ELR (cell line): ENCODE measurements at regions not wholly inside any gene's neighbourhood (a gene's known extent, or its start where the extent isn't known, plus 50 kb on each side); places are given as distances from the start of the nearest gene placed in this dataset.
"Not testable (repeated sequence)": the region's sequence is repeated elsewhere in the genome, so short reads cannot be mapped to it uniquely, and the experiment has no call there.

Experiments used
- DNase-seq: peaks from one replicate; pipeline ENCODE4 v3.0.0-alpha.2; 2015; ENCODE audit warnings: low read depth

DNA sequence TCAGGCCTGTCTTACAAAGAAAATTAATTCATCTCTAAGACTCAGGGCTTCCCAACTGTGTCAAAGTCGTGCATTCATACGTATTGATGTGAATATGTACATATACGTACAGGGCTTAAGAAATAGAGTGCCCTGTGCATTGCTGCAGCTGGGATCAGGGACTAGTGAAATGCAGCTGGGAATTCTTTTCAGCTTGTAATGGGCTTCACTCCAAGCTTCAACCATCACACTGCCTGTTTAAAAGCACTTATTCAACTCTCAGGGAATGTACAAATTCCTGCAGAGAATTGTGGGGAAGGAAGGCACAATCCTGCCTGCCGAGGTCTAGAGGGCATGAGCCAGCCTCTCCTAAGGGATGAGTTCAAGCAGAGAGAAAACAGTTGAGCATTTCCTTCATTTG lies 59.6 kb upstream of the MAN2A1 start:
- no peak for DNase-seq

- no peak for DNase-seq
Observed at GRCh38 chr5:109628591-109628990, 61.1 kb upstream of the MAN2A1 start.

DNA sequence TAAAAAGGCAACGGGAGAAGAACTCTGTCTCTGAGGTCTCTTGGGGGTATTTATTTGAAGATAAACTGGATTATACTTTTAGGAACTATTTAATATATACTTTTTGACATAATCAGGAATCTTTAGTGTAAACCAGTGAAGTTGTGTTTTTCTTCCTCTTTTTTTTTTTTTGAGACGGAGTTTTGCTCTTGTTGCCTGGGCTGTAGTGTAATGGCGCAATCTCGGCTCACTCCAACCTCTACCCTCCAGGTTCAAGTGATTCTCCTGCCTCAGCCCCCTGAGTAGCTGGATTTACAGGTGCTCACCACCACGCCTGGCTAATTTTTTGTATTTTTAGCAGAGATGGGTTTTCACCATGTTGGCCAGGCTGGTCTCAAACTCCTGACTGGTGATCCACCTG lies 68.5 kb upstream of the MAN2A1 start:
- DNase-seq = not testable (repeated sequence)

DNA sequence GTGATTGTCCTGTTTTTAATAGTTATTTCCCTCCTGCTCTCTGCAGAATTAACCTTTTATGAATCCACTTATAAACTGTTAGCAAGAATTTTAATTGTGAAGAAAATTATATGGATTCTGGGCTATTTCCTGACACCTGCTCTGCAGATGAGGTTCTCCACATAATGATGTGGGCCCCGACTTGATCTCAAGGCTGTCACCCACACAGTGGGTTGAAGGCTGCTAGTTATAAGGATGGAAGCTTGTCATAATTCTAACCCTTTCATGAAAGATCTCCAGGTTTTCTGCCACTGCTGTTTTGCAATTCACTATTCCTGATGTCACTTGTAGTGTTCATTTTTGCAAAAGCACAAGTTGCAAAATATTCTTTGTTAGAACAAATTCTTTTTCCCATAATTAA lies 69.1 kb upstream of the MAN2A1 start:
- DNase-seq = no peak

- DNase-seq = no peak
Observed at GRCh38 chr5:109619606-109620005, 70.1 kb upstream of the MAN2A1 start.

- no peak for DNase-seq
Observed at GRCh38 chr5:109619021-109619460, 70.7 kb upstream of the MAN2A1 start.

DNA sequence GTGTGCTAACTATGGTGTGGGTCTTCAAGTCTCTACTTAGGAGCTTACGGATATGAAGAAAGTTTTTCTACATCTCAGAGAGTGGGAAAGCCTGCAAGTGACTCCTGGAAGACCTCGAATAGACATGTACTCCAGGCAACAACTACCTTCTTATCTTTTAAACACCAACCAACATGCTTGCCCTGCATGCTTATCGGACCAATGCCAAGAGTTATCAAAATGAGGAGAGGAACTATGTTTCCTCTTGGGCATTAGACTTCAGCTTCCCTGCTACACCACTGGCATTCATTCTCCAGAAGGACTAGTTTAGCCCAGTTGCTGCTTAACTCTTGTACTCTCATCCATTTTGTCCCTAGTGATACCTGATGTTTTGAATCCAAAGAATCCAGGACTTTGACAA lies 74.7 kb upstream of the MAN2A1 start:
- no peak for DNase-seq

DNA sequence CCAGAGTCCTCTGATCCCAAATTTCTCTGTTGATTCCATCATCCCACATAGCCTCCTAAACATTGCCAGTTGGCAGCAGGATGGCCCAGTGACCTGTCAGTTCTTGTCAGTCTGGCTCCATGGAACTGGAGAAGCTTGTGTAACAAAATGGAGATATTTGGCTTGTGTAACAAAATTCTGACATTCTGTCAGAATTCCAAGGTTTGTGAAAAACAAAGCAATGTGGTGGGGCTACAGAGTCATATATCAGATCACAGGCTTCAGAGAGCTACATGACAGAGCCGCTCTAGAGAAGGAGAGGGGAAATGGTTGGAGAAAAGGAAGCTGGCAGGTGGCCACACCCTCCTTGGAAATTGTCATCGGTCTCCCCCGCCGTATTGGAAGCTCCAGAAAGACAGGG lies 75.4 kb upstream of the MAN2A1 start:
- no peak for DNase-seq

- no peak for DNase-seq
Observed at GRCh38 chr5:109612278-109612905, 77.3 kb upstream of the MAN2A1 start.

GRCh38 chr5:109611505-109611904 lies 78.2 kb upstream of the MAN2A1 start:
- DNase-seq = no peak

- no peak for DNase-seq
Observed at GRCh38 chr5:109611061-109611460, 78.7 kb upstream of the MAN2A1 start.

- no peak for DNase-seq
Observed at GRCh38 chr5:109610581-109610980, 79.1 kb upstream of the MAN2A1 start.

- no peak for DNase-seq
Observed at GRCh38 chr5:109605207-109605730, 84.5 kb upstream of the MAN2A1 start.

GRCh38 chr5:109604758-109605157 lies 85.0 kb upstream of the MAN2A1 start:
- DNase-seq = no peak

GRCh38 chr5:109601736-109602135 lies 88.0 kb upstream of the MAN2A1 start:
- DNase-seq = no peak

GRCh38 chr5:109597893-109598292 lies 91.8 kb upstream of the MAN2A1 start:
- no peak for DNase-seq

DNA sequence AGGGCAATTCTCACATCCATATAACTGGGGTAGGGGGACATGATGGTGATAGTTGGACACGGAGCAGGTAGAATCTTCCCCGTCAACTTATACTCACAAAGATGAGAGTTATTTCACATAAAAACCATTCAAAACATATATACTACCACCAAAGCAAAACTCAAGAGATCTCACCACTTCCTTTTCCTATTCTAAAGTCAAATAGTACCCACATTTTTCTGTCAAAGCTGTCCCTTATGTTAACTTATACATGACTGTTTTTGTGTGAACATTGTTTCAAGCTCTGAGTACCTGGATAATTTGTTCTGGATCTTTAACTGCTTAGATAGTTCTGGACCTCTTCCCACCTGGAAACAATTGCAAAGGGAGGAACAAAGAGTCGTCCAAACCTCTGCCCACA lies 95.5 kb upstream of the MAN2A1 start:
- DNase-seq = no peak

DNA sequence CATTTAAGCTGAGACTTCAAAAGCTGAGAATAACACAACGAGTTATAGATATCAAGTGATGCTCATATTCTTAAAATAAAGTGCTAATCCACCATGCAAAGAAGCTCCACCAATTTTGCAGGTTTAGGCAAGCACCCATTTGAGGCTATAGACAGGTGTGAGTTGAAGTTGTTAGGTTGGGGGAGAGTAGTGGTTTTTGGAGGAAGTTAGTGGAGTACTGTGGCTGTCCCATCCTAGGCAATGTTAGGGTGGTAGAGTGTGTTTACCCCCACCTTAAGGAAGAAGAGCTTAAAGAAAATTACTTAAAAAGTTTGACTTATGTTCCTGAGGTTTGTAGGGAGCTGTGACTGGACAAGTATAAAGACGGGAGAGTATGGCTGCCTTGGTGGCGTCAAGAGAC lies 98.9 kb upstream of the MAN2A1 start:
- DNase-seq = no peak

GRCh38 chr5:109589986-109590385 lies 99.7 kb upstream of the MAN2A1 start:
- peak; percentile 10 for DNase-seq

DNA sequence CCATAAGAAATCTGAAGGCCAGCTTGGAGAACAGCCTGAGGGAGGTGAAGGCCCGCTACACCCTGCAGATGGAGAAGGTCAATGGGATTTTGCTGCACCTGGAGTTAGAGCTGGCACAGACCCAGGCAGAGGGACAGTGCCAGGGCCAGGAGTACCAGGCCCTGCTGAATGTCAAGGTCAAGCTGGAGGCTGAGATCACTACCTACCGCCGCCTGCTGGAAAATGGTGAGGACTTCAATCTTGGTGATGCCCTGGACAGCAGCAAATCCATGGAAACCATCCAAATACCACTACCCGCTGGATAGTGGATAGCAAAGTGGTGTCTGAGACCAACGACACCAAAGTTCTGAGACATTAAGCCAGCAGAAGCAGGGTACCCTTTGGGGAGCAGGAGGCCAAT lies 100.5 kb upstream of the MAN2A1 start:
- DNase-seq = no peak

DNA sequence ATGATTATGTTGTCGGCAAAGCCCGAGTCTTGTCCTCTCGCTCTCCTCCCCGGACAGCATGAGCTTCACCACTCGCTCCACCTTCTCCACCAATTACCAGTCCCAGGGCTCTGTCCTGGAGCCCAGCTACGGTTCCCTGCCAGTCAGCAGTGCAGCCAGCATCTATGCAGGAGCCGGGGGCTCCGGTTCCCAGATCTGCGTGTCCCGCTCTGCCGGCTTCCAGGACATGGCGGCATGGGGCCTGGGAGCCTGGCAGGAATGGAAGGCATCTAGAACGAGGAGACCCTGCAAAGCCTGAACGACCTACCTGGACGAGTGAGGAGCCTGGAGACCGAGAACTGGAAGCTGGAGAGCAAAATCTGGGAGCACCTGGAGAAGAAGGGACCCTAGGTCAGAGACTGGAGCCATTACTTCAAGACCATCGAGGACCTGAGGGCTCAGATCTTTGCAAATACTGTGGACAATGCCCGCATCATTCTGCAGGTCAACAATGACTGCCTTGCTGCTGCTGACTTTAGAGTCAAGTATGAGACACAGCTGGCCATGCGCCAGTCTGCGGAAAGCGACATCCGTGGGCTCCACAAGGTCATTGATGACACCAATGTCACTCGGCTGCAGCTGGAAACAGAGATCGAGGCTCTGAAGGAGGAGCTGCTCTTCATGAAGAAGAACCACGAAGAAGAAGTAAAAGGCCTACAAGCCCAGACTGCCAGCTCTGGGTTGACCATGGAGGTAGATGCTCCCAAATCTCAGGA lies 101.3 kb upstream of the MAN2A1 start:
- no peak for DNase-seq

DNA sequence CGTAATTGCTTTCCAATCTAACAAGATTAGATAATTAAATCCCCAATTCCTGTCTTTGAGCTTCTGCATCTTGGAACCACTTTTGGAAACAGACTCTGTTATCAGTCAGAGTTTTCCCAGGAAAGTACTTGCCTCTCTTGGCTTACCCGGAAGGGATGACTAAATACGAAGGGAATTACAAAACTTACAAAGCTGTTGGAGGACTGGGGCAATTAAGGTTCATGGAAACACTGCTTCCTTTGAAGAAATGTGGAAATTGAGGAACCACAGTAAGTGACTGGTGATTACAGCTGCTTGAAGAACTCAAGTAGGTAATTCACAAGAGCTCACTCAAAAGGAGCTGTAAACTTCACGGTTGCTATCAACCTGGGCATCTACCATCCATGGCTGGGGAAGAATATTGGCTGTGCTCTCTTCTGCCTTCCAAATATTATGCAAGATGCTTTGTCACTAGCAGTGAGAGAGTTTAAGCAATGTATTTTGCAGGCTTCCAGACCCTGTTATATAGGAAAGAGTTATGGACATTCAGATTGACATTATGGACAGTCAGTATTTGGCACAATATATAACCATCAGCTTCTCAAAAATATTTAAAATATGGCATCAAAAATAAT lies 104.6 kb upstream of the MAN2A1 start:
- peak; percentile 40 for DNase-seq

GRCh38 chr5:109580225-109580624 lies 109.5 kb upstream of the MAN2A1 start:
- peak; percentile 12 for DNase-seq
